ENCODE measurements at regions not wholly inside any gene's neighbourhood (a gene's known extent, or its start where the extent isn't known, plus 50 kb on each side); places are given as distances from the start of the nearest gene placed in this dataset.
"Not testable (repeated sequence)": the region's sequence is repeated elsewhere in the genome, so short reads cannot be mapped to it uniquely, and the experiment has no call there.

GRCh38 chr3:75395580-75396315, 268.4 kb upstream of the FRG2C start:
- DNase-seq: no peak

GRCh38 chr3:75396316-75396802, 267.8 kb upstream of the FRG2C start:
- no peak for DNase-seq

DNA sequence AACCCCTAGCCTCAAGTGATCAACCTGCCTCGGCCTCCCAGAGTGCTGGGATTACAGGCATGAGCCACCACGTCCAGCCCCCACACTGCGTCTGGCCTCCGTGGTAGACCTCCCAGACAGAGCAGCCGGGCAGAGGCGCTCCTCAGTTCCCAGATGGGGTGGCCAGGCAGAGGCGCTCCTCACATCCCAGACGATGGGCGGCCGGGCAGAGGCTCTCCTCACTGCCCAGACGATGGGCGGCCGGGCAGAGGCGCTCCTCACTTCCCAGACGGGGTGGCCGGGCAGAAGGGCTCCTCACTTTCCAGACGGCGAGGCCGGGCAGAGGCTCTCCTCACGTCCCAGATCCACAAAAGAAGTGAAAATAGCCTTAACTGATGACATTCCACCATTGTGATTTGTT, 266.6 kb upstream of the FRG2C start:
- DNase-seq: not testable (repeated sequence)

DNA sequence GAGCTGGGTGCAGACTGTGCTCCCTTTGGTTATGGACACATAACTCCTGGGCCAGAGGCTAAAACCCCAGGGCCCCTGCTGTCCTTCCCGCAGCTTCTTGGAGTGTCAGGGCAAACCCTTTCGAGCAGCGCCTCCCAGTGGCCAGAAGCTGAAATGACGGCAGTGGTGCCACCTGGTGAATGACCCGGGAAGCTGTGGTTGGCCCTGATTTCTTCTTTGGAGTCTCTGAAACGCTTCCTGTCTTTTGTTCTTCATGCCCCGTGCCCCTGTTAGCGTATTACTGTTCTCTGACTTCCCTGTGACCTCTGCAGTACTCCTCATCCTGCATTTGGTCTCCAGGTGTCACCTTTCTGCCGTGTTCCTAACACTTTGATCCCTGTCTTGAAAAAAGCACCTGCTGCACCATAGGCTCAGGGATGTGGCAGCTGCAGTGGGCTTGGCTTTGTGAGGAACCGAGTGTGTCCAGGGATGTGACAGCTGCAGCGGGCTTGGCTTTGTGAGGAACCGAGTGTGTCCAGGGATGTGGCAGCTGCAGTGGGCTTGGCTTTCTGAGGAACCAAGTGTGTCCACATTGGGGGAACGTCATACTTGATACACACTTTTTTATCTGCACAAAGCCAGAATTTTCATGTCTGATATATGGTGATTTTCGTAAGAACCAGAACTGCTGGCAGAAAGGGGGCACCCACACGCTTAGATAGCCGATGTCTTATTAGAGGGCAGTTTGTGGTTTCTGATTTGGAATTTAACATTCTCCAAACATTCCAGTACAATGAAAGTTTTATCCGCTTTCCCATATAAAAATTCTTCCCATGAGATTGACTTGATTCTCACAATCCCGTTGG, 241.8 kb upstream of the FRG2C start:
- DNase-seq: not testable (repeated sequence)

DNA sequence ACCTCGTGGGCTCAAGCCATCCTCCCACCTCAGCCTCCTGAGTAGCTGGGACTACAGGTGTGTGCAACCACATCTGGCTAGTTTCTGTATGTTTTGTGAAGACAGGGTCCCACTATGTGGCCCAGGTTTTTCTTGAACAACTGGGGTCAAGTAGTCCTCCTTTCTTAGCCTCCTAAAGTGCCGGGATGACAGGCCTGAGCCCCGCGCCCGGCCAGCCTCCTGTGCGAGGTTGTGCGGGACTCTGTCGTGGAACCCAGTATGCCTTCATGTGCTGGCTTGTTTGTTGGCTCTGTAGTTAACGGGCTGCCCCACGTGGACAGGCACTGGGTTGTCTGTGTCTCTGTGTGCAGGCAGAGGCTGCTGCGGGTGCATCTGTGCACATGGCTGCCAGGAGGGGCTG, 238.7 kb upstream of the FRG2C start:
- not testable (repeated sequence) for DNase-seq

DNA sequence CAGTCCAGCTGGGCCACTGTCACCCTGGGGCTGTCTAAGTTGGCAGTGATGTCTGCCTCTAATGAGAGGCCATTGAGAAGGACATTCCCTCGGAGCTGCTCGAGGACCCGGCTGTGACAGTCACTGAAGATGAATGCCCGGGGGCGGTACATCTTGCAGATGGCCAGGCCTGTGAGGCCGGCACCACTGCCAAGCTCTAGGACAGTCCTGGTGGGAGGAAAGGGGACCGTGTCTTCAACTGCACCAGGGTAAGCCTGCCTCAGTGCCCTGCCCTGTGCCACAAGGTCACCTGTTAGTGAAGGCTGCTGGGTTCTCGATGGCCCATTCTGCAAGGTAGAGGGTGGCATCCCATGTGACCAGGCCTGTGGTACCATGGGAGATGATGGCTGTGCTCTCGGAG, 236.6 kb upstream of the FRG2C start:
- not testable (repeated sequence) for DNase-seq

- not testable (repeated sequence) for DNase-seq
Measured at GRCh38 chr3:75427906-75428305, 236.2 kb upstream of the FRG2C start.

- peak; percentile 79 for DNase-seq
Measured at GRCh38 chr3:75429561-75430220, 234.4 kb upstream of the FRG2C start.

DNA sequence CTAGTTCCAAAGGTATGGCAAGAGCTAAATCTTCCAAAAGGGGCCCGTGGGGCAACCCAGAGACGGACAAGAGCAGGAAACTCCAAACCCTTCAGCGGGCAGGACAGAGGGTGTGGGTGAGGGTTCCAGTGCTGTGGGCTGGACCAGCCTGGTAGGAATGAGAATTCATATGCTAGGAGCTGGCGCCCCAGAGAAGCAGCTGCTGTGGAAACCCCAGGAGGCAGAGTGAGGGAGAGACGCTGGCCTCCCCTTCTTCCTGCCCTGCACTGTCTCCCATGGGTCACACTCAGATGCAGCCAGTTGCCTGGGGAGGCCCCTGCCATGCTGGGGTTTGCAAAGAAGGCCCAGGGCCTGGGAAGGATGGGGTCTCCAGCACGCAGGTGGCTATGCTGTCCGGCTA, 233.7 kb upstream of the FRG2C start:
- DNase-seq: not testable (repeated sequence)

DNA sequence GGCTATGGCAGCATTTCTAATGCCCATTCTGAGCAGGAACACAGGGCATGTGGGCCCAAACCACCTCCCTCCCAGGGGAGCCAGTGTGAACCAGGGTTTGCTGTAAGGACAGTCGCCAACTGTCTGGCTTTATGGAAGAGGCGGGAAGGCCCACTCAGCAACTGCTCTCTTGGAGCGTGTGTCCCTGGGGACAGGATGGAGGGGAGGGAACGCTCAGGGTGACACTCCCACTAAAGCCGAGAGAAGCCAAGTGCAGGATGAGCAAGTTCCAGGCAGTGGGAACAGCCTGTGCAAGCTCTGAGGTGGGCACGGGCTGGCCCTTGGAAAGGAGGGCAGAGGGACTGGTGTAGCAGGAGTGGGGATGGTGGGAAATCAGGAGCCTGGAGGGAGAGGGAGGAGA, 233.0 kb upstream of the FRG2C start:
- not testable (repeated sequence) for DNase-seq

DNA sequence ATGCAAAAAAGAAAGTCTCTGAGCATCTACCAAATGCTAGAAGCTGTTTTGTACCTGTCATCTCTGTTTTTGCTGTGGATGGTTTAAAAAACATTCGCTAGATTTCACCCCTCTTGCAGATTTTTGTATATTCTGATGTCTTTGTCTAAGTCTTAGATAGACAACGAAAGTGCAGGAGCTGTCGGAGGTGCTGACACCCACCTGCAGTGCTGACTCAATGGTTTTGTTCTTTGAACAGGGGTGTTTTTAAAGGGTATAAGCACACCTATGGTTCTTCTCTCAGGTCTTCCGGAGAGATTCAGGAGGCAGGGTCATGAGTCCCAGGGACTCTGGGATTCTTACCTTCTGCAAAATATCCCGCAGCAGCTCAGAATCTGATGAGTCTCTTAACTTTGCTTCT, 231.7 kb upstream of the FRG2C start:
- DNase-seq: not testable (repeated sequence)

- not testable (repeated sequence) for DNase-seq
Measured at GRCh38 chr3:75432885-75433284, 231.2 kb upstream of the FRG2C start.

DNA sequence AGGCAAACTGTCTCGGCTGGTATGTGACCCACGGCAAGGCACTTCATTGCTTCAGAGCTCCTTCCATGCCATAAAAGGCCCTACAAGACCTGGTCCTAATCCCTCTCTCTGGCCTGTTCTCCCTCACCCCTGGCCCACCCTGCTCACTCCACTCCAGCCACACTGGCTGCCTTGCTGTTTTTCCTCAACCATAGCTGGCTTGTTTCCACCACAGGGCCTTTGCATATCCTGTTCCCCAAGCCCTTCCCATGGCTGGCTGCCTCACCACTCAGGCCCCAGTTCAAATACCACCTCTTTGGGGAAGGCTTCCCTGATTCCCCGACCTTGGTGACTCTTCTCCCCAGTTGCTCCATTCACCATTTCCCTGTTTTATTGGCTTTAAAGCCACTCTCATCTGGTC, 230.8 kb upstream of the FRG2C start:
- not testable (repeated sequence) for DNase-seq

- peak; percentile 43 for DNase-seq
Measured at GRCh38 chr3:75434276-75434912, 229.7 kb upstream of the FRG2C start.

DNA sequence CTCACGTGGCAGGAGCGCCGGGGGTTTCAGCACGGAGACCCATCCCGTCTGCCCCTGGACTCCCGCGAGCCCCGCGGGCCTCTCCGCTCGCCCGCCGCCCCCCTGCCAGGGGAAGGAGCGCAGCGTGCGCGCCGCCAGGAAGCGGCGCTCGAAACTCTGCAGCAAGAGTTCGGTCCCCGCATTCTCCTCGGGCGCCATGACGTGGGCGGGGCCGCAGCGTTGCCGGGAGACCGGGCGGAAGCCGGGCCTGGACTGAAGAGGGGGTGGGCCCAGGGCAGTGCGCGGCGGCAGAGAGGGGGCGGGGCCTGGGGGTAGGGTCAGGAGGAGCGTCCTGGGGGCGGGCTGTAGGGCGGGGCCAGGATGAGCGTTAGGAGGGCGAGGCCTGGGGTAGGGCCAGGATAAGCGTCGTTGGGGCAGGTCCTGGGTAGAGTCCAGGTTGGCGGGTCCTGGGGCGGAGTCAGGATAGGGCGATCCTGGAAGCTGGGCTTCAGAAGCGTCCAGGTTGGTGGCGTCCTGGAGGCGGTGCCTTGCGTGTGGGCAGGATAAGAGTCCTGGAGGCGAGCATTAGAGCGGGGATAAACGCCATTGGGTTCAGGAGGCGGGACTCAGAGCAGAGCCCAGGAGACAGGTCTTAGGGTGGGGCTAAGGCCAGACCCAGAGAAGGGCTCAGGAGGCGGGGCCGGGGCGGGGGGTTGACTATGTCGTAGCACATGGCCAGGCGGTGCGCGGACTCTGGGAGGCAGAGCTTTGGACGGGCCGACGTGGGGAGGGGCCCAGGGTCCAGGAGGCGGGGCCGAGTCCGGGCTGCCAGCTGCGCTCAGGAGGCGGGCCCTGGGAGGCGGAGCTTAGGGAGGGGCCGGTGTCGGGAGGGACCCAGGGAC, 229.0 kb upstream of the FRG2C start:
- DNase-seq: peak; percentile 100

DNA sequence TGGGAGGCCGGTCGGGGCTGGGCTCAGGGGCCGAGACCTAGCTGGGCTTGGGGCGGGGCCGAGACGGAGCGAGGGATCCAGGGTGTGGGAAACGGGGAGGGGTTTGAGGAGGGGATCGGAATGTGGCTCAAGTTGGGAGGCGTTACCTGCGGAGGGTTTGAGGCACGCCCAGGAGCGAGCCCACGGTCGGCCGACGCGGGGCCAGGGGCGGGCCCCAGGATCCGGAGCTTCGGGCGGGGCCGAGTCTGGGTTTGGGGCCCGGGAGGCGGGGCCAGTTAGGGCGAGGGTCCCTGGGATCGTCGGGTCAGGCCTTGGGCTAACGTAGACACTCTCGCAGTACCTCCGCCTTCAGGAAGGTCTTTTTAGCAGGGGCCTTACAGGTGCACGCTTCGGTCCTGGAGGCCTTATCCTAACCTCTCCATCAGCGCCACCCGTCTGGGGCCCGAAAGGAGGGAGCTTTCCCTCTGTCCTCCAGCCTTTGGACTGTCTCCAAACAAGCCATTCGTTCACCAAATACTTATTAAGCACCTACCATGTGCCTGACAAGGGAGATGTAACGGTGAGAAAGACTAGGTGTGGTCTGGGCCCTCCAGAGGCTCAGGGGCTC, 228.2 kb upstream of the FRG2C start:
- DNase-seq: peak; percentile 80

GRCh38 chr3:75440986-75441385, 223.1 kb upstream of the FRG2C start:
- DNase-seq: not testable (repeated sequence)

DNA sequence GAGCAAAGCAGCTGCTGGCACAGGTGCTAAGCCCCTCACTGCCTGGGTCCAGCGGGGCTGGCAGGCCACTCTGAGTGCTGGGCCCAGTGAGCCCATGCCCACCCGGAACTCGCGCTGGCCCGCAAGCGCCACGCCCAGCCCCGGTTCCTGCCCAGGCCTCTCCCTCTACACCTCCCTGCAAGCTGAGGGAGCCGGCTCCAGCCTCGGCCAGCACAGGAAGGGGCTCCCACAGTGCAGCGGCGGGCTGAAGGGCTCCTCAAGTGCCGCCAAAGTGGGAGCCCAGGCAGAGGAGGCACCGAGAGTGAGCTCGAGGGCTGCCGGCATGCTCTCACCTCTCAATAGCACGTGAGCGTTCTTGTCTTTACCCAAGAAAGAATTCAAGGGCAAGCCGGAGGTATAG, 219.5 kb upstream of the FRG2C start:
- DNase-seq: not testable (repeated sequence)

DNA sequence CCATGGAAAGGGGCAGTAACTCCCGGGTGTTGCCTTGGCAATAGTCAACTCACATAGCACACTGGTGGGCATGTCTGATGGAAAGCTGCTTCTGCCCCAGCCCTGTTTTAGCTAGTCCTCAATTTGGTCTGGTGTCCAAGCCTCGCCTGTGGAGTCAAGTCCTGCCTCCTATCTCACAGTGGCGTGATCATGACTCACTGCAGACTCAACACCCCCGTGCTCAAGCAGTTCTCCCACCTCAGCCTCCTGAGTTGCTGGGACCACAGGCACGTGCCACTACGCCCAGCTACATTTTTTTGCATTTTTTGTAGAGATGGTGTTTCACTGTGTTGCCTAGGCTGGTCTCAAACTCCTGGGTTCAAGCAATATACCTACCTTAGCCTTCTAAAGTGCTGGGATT, 218.9 kb upstream of the FRG2C start:
- not testable (repeated sequence) for DNase-seq

- DNase-seq: not testable (repeated sequence)
Measured at GRCh38 chr3:75446948-75447347, 217.2 kb upstream of the FRG2C start.

DNA sequence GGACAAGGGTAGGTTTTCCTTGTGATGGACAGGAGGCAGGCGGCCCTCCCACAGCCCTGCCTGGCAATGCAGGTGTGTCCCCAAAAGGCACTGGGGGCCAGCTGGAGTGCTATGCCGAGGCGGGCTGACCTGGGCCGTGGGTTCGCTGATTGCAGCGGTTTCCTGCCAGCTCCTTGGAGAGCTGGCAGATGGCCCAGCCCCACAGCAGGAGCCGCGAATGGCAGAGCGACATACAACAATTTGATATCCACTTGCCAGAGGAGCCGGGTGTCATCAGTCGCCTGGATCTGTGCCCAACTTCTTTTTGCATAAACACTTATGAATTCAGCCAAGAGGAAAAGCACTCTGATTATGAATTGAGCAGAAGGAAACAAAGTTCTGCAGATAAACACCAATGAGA, 210.8 kb upstream of the FRG2C start:
- DNase-seq: not testable (repeated sequence)

Measured in CD4-positive, alpha-beta T cell treated with Interleukin-17A for 4 hours (primary cell).